ENCODE measurements at regions not wholly inside any gene's neighbourhood (a gene's known extent, or its start where the extent isn't known, plus 50 kb on each side); places are given as distances from the start of the nearest gene placed in this dataset.

GRCh38 chr11:19539861-19540260 is 172.8 kb upstream of the NAV2 start:
- H3K4me3 ChIP-seq, result no peak overlapping the region
- no peak for ATAC-seq
- no peaks in the 10 kb centered on the region for H3K36me3 ChIP-seq
- H3K27ac ChIP-seq, result no peak overlapping the region
- no peaks in the 10 kb centered on the region for H3K27me3 ChIP-seq
- WGBS, 2 donors (ENCODE audit: low coverage in 1 of 2), result 71 to 78% methylated on average over 3 to 6 of the region's 6 CpGs
- H3K9me3 ChIP-seq, result no peaks in the 10 kb centered on the region
- H3K4me1 ChIP-seq, result no peaks in the 10 kb centered on the region
- TF ChIP-seq CTCF (IDR thresholded peaks at IDR 0.05), result no peak
- TF ChIP-seq POLR2AphosphoS5 (IDR thresholded peaks at IDR 0.05), result no peak
- TF ChIP-seq EP300 (IDR thresholded peaks at IDR 0.05), result no peak
- TF ChIP-seq POLR2A (IDR thresholded peaks at IDR 0.05), result no peak

GRCh38 chr11:19537803-19538453 is 174.7 kb upstream of the NAV2 start:
- H3K36me3 ChIP-seq, result no peaks in the 10 kb centered on the region
- ATAC-seq, result no peak
- WGBS, 2 donors (ENCODE audit: low coverage in 1 of 2), result 43 to 75% methylated on average over 1 to 3 of the region's 3 CpGs
- H3K27me3 ChIP-seq, result no peaks in the 10 kb centered on the region
- H3K27ac ChIP-seq, result no peak overlapping the region
- no peak overlapping the region for H3K4me3 ChIP-seq
- no peaks in the 10 kb centered on the region for H3K4me1 ChIP-seq
- H3K9me3 ChIP-seq, result no peaks in the 10 kb centered on the region
- TF ChIP-seq POLR2A (IDR thresholded peaks at IDR 0.05), result no peak
- no peak for TF ChIP-seq EP300 (IDR thresholded peaks at IDR 0.05)

- Histone ChIP-seq H3K36me3 (no peaks in the 10 kb centered on the region), H3K27me3 (no peaks in the 10 kb centered on the region), H3K27ac (no peak overlapping the region), H3K4me3 (no peak overlapping the region), H3K9me3 (no peaks in the 10 kb centered on the region), H3K4me1 (no peaks in the 10 kb centered on the region)
- WGBS, 2 donors (ENCODE audit: low coverage in 1 of 2), result 46 to 49% methylated on average over 3 of the region's 4 CpGs
- TF ChIP-seq POLR2AphosphoS5 (IDR thresholded peaks at IDR 0.05) (no peak), CTCF (IDR thresholded peaks at IDR 0.05) (no peak), EP300 (IDR thresholded peaks at IDR 0.05) (no peak), POLR2A (IDR thresholded peaks at IDR 0.05) (no peak)
- ATAC-seq, result no peak
Observed at GRCh38 chr11:19536131-19536530, 176.5 kb upstream of the NAV2 start.

GRCh38 chr11:19530505-19530904 is 182.1 kb upstream of the NAV2 start:
- no peak overlapping the region for H3K27ac ChIP-seq
- 49 to 65% methylated on average over 4 to 7 of the region's 7 CpGs for WGBS, 2 donors (ENCODE audit: low coverage in 1 of 2)
- no peaks in the 10 kb centered on the region for H3K4me1 ChIP-seq
- ATAC-seq, result no peak
- TF ChIP-seq CTCF (IDR thresholded peaks at IDR 0.05), result no peak
- no peak for TF ChIP-seq POLR2A (IDR thresholded peaks at IDR 0.05)
- H3K9me3 ChIP-seq, result no peaks in the 10 kb centered on the region
- no peak overlapping the region for H3K4me3 ChIP-seq
- H3K27me3 ChIP-seq, result peaks cover 8% of the 10 kb centered on the region
- H3K36me3 ChIP-seq, result no peaks in the 10 kb centered on the region

- Histone ChIP-seq H3K9me3 (no peaks in the 10 kb centered on the region), H3K27me3 (peaks cover 8% of the 10 kb centered on the region), H3K4me1 (no peaks in the 10 kb centered on the region), H3K4me3 (no peak overlapping the region), H3K36me3 (no peaks in the 10 kb centered on the region), H3K27ac (no peak overlapping the region)
- TF ChIP-seq CTCF (IDR thresholded peaks at IDR 0.05), result no peak
- no peak for TF ChIP-seq EP300 (IDR thresholded peaks at IDR 0.05)
- TF ChIP-seq POLR2A (IDR thresholded peaks at IDR 0.05), result no peak
- no peak for TF ChIP-seq POLR2AphosphoS5 (IDR thresholded peaks at IDR 0.05)
- 62 to 87% methylated on average over 2 of the region's 2 CpGs for WGBS, 2 donors (ENCODE audit: low coverage in 1 of 2)
- peak; percentile 63 for ATAC-seq
Observed at GRCh38 chr11:19526119-19526518, 186.5 kb upstream of the NAV2 start.

Data from gastroesophageal sphincter (tissue), 4 donors.